ENCODE measurements at regions not wholly inside any gene's neighbourhood (a gene's known extent, or its start where the extent isn't known, plus 50 kb on each side); places are given as distances from the start of the nearest gene placed in this dataset.

GRCh38 chr22:22068657-22069056 is 86.1 kb upstream of the TOP3B start (continued):
- no peak for TF ChIP-seq SP1 (IDR thresholded peaks at IDR 0.05; ENCODE audit: low read depth)
- TF ChIP-seq FOSL1 (IDR thresholded peaks at IDR 0.05; ENCODE audit: low read depth), result no peak
- TF ChIP-seq EZH2phosphoT487 (IDR thresholded peaks at IDR 0.05; ENCODE audit: borderline replicate concordance), result no peak
- TF ChIP-seq YY1 (IDR thresholded peaks at IDR 0.05; ENCODE audit: extremely low read depth, insufficient replicate concordance, low read depth, low read length), result no peak
- no peak for TF ChIP-seq MAX (IDR thresholded peaks at IDR 0.05)
- no peak for TF ChIP-seq CEBPB (IDR thresholded peaks at IDR 0.05; ENCODE audit: low read depth)

GRCh38 chr22:22068025-22068424 is 85.4 kb upstream of the TOP3B start:
- TF ChIP-seq CBX3 (IDR thresholded peaks at IDR 0.05; ENCODE audit: low read depth) (no peak), EZH2 (IDR thresholded peaks at IDR 0.05) (no peak), ATF3 (IDR thresholded peaks at IDR 0.05) (no peak), POLR2AphosphoS5 (IDR thresholded peaks at IDR 0.05; ENCODE audit: low read depth, low read length) (no peak)
- no peak overlapping the region for H2AFZ ChIP-seq (ENCODE audit: low read depth, low read length, poor library complexity, severe bottlenecking)
- no peak overlapping the region for H3K27ac ChIP-seq (ENCODE audit: low read depth, low read length)
- ChIA-PET RAD21 (ENCODE audit: low non-redundant PET in 1 of 2, low total read pairs in 2 of 2, uncharacterized antibody in 2 of 2, unreplicated experiment in 2 of 2) (no interaction called here), CTCF (no interaction called here), POLR2A (no interaction called here)
- H4K20me1 ChIP-seq (ENCODE audit: insufficient read depth), result no peaks in the 10 kb centered on the region
- H3K27me3 ChIP-seq (ENCODE audit: insufficient read depth, low read length), result peaks cover 2% of the 10 kb centered on the region; the same call in 1 of the 2 replicates
- no peaks in the 10 kb centered on the region for H3K36me3 ChIP-seq (ENCODE audit: control insufficient read depth in 1 of 2, insufficient read depth in 2 of 2, low read length in 2 of 2)
- H3K9me3 ChIP-seq (ENCODE audit: control insufficient read depth in 1 of 2, insufficient read depth in 1 of 2, low read depth in 1 of 2, low read length in 2 of 2), result no peaks in the 10 kb centered on the region
- H3K9me2 ChIP-seq (ENCODE audit: insufficient read depth), result no peaks in the 10 kb centered on the region
- no peak overlapping the region for H3K4me3 ChIP-seq (replicated peaks in 1 of 2; ENCODE audit: low read depth in 1 of 2, low read length in 2 of 2)
- no peaks in the 10 kb centered on the region for H3K79me2 ChIP-seq (ENCODE audit: insufficient read depth, low read length)
- ATAC-seq (no peak), DNase-seq (ENCODE audit: low read depth, low spot score) (no peak)
- H3K4me1 ChIP-seq (ENCODE audit: control insufficient read depth in 1 of 2, insufficient read depth in 2 of 2, low read length in 2 of 2), result no peaks in the 10 kb centered on the region
- no peak overlapping the region for H3K9ac ChIP-seq (ENCODE audit: low read length)
- intact Hi-C loops (cut with micrococcal nuclease), result no loop called here
- no peak overlapping the region for H3K4me2 ChIP-seq (ENCODE audit: low read length)
- no TSS peak for BruUV-seq (replicated peaks)

GRCh38 chr22:22067192-22067591 is 84.6 kb upstream of the TOP3B start:
- no peaks in the 10 kb centered on the region for H3K9me2 ChIP-seq (ENCODE audit: insufficient read depth)
- no peaks in the 10 kb centered on the region for H3K4me1 ChIP-seq (ENCODE audit: control insufficient read depth in 1 of 2, insufficient read depth in 2 of 2, low read length in 2 of 2)
- no peak overlapping the region for H3K4me3 ChIP-seq (replicated peaks in 1 of 2; ENCODE audit: low read depth in 1 of 2, low read length in 2 of 2)
- H4K20me1 ChIP-seq (ENCODE audit: insufficient read depth), result no peaks in the 10 kb centered on the region
- H2AFZ ChIP-seq (ENCODE audit: low read depth, low read length, poor library complexity, severe bottlenecking), result no peak overlapping the region
- ChIA-PET POLR2A (no interaction called here), CTCF (no interaction called here), RAD21 (ENCODE audit: low non-redundant PET in 1 of 2, low total read pairs in 2 of 2, uncharacterized antibody in 2 of 2, unreplicated experiment in 2 of 2) (no interaction called here)
- intact Hi-C loops (cut with micrococcal nuclease), result no loop called here
- peaks cover 2% of the 10 kb centered on the region; the same call in 1 of the 2 replicates for H3K27me3 ChIP-seq (ENCODE audit: insufficient read depth, low read length)
- BruUV-seq (replicated peaks), result no TSS peak
- H3K27ac ChIP-seq (ENCODE audit: low read depth, low read length), result no peak overlapping the region
- no peak overlapping the region for H3K4me2 ChIP-seq (ENCODE audit: low read length)
- no peak for ATAC-seq
- H3K79me2 ChIP-seq (ENCODE audit: insufficient read depth, low read length), result no peaks in the 10 kb centered on the region
- no peak for DNase-seq (ENCODE audit: low read depth, low spot score)
- H3K36me3 ChIP-seq (ENCODE audit: control insufficient read depth in 1 of 2, insufficient read depth in 2 of 2, low read length in 2 of 2), result no peaks in the 10 kb centered on the region
- no peaks in the 10 kb centered on the region for H3K9me3 ChIP-seq (ENCODE audit: control insufficient read depth in 1 of 2, insufficient read depth in 1 of 2, low read depth in 1 of 2, low read length in 2 of 2)
- H3K9ac ChIP-seq (ENCODE audit: low read length), result no peak overlapping the region
- TF ChIP-seq TCF7L2 (IDR thresholded peaks at IDR 0.05; ENCODE audit: borderline replicate concordance, extremely low read depth, insufficient read depth, insufficient read length), result no peak
- TF ChIP-seq POLR2AphosphoS5 (IDR thresholded peaks at IDR 0.05; ENCODE audit: low read depth, low read length), result no peak
- TF ChIP-seq SP1 (IDR thresholded peaks at IDR 0.05; ENCODE audit: low read depth), result no peak
- TF ChIP-seq SIN3A (IDR thresholded peaks at IDR 0.05; ENCODE audit: low read depth), result no peak
- TF ChIP-seq ATF3 (IDR thresholded peaks at IDR 0.05), result no peak
- TF ChIP-seq POLR2A (IDR thresholded peaks at IDR 0.05; ENCODE audit: borderline replicate concordance, extremely low read depth, insufficient read depth, insufficient read length), result no peak
- TF ChIP-seq REST (IDR thresholded peaks at IDR 0.05; ENCODE audit: low read depth), result no peak
- TF ChIP-seq FOSL1 (IDR thresholded peaks at IDR 0.05; ENCODE audit: low read depth), result no peak
